Endothelial cell (in vitro differentiated cells): ENCODE measurements at regions not wholly inside any gene's neighbourhood (a gene's known extent, or its start where the extent isn't known, plus 50 kb on each side); places are given as distances from the start of the nearest gene placed in this dataset.

ENCODE experiments used
- DNase-seq: peaks from one replicate; pipeline ENCODE4 v3.0.0; 2021; ENCODE audit warnings: low spot score
- H3K27ac Mint-ChIP-seq: one replicate; pipeline ENCODE4 v1.8.0; 2021; ENCODE audit warnings: mixed read lengths, inconsistent platforms; ENCODE audit not compliant: unreplicated experiment
- H3K27me3 Mint-ChIP-seq: one replicate; pipeline ENCODE4 v1.8.0; 2021; ENCODE audit warnings: mild to moderate bottlenecking, moderate library complexity, mixed read lengths, inconsistent platforms; ENCODE audit not compliant: unreplicated experiment
- H3K36me3 Mint-ChIP-seq: one replicate; pipeline ENCODE4 v1.8.0; 2021; ENCODE audit warnings: mild to moderate bottlenecking, low read depth, mixed read lengths, inconsistent platforms; ENCODE audit not compliant: unreplicated experiment
- H3K4me1 Mint-ChIP-seq: one replicate; pipeline ENCODE4 v1.8.0; 2021; ENCODE audit warnings: mild to moderate bottlenecking, mixed read lengths, inconsistent platforms; ENCODE audit not compliant: unreplicated experiment
- H3K4me3 Mint-ChIP-seq: one replicate; pipeline ENCODE4 v1.8.0; 2021; ENCODE audit warnings: mild to moderate bottlenecking, mixed read lengths, inconsistent platforms; ENCODE audit not compliant: unreplicated experiment
- H3K9me3 Mint-ChIP-seq: one replicate; pipeline ENCODE4 v1.8.0; 2021; ENCODE audit warnings: mixed read lengths, inconsistent platforms; ENCODE audit not compliant: unreplicated experiment
- CTCF ChIP-seq: fragments of 200-600 bp; sonication (generic); IDR thresholded peaks from one replicate; pipeline ENCODE4 v1.5.0; 2021; ENCODE audit warnings: antibody characterized with exemption; ENCODE audit not compliant: unreplicated experiment

DNA sequence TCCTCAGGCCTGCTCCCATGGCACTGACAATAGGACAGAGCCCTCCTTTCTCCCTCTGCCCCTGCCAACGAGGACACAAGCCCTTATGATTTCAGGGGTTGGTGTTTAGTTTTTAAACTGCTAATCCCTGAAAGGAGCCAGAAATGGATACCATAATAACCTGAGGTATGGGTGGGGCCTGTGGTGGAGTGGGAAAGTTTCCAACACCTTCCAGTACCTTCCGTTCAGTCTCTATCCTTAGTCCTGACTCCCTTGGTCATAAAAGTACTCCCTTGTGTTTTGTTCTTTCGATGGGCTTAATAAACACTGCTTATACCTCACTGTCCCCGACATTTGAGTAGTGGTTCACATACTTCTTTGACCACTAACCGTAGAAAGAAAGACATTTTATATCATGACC, 141.8 kb upstream of the MAGI3 start:
- no peaks in the 10 kb centered on the region for H3K9me3 Mint-ChIP-seq
- no peak for DNase-seq
- no peak for TF ChIP-seq CTCF
- H3K4me3 Mint-ChIP-seq: no peak overlapping the region
- peaks cover 14% of the 10 kb centered on the region for H3K4me1 Mint-ChIP-seq
- no peaks in the 10 kb centered on the region for H3K36me3 Mint-ChIP-seq
- H3K27me3 Mint-ChIP-seq: peaks cover 3% of the 10 kb centered on the region
- H3K27ac Mint-ChIP-seq: no peak overlapping the region

GRCh38 chr1:113250161-113250560, 140.2 kb upstream of the MAGI3 start:
- Mint-ChIP-seq H3K9me3 (no peaks in the 10 kb centered on the region), H3K4me3 (no peak overlapping the region), H3K27ac (no peak overlapping the region), H3K27me3 (peaks cover 3% of the 10 kb centered on the region), H3K36me3 (no peaks in the 10 kb centered on the region), H3K4me1 (peaks cover 14% of the 10 kb centered on the region)
- no peak for TF ChIP-seq CTCF
- no peak for DNase-seq

DNA sequence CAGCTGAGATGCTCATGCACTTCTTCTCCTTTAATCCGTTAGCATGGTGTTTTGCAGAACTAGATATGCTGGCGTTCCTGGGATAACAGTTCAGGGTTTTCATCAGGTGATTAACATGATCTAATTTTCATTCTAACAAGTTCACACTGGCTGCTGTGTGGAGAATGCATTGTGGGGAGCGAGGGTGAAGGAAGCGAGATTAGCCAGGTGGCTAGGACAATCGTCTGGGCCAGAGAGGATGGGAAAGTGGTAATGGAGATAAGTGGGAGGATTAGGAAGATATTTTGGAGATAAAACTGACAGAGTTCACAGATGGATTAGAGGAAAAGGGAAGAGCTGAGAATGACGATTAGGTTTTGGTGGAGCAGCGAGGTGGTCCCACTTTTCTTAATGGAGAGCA, 138.1 kb upstream of the MAGI3 start:
- no peak for TF ChIP-seq CTCF
- Mint-ChIP-seq H3K4me3 (no peak overlapping the region), H3K27me3 (peaks cover 3% of the 10 kb centered on the region), H3K4me1 (peaks cover 14% of the 10 kb centered on the region), H3K9me3 (no peaks in the 10 kb centered on the region), H3K36me3 (no peaks in the 10 kb centered on the region), H3K27ac (no peak overlapping the region)
- no peak for DNase-seq

DNA sequence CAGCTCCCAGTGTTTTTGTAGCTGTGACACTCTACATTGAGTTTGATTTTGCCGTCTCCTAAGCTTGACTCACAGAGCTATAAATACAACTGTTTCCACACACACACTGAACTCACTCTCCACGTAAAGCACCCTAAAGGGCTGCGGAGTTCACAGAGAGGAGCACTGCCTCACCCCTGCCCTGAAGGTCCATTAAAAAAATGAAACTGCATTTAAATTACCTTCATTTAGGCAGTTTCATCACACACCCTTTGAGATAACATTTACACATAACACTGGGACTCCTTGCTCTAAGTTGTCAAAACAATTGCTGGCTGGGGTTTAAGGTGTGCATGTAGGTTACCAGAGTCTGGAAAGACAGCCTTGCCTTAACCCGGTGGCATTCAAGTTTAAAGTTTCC, 137.1 kb upstream of the MAGI3 start:
- Mint-ChIP-seq H3K36me3 (no peaks in the 10 kb centered on the region), H3K4me3 (no peak overlapping the region), H3K4me1 (peaks cover 7% of the 10 kb centered on the region), H3K27ac (no peak overlapping the region), H3K27me3 (peaks cover 3% of the 10 kb centered on the region), H3K9me3 (no peaks in the 10 kb centered on the region)
- DNase-seq: no peak
- no peak for TF ChIP-seq CTCF

- peaks cover 3% of the 10 kb centered on the region for H3K27me3 Mint-ChIP-seq
- peaks cover 7% of the 10 kb centered on the region for H3K4me1 Mint-ChIP-seq
- DNase-seq: no peak
- no peak for TF ChIP-seq CTCF
- no peaks in the 10 kb centered on the region for H3K9me3 Mint-ChIP-seq
- no peaks in the 10 kb centered on the region for H3K36me3 Mint-ChIP-seq
- H3K4me3 Mint-ChIP-seq: no peak overlapping the region
- H3K27ac Mint-ChIP-seq: no peak overlapping the region
Measured at GRCh38 chr1:113253590-113253989, 136.7 kb upstream of the MAGI3 start.
